GM19193 (cell line): ENCODE measurements at regions not wholly inside any gene's neighbourhood (a gene's known extent, or its start where the extent isn't known, plus 50 kb on each side); places are given as distances from the start of the nearest gene placed in this dataset.

ENCODE experiments used
- POLR2A ChIP-seq: IDR thresholded peaks from 4 replicates; pipeline ENCODE4 v1.6.1; 2011; ENCODE audit not compliant: insufficient read depth, insufficient read length; ENCODE audit errors: extremely low read depth

- TF ChIP-seq POLR2A, result no peak
These were observed 678.0 kb upstream of the ZEB2 start for GRCh38 chr2:145197944-145198343.

GRCh38 chr2:145194673-145195072 is 674.8 kb upstream of the ZEB2 start:
- no peak for TF ChIP-seq POLR2A

- no peak for TF ChIP-seq POLR2A
These were observed 670.2 kb upstream of the ZEB2 start for GRCh38 chr2:145190031-145190703.

- TF ChIP-seq POLR2A, result no peak
These were observed 666.4 kb upstream of the ZEB2 start for GRCh38 chr2:145186303-145186702.

GRCh38 chr2:145185696-145186095 is 665.8 kb upstream of the ZEB2 start:
- no peak for TF ChIP-seq POLR2A

- TF ChIP-seq POLR2A, result no peak
These were observed 665.1 kb upstream of the ZEB2 start for GRCh38 chr2:145184741-145185651.

- TF ChIP-seq POLR2A, result no peak
These were observed 649.4 kb upstream of the ZEB2 start for GRCh38 chr2:145169285-145169684.

- TF ChIP-seq POLR2A, result no peak
These were observed 648.2 kb upstream of the ZEB2 start for GRCh38 chr2:145168091-145168490.

GRCh38 chr2:145166731-145167302 is 646.9 kb upstream of the ZEB2 start:
- TF ChIP-seq POLR2A, result no peak

- TF ChIP-seq POLR2A, result no peak
These were observed 641.7 kb upstream of the ZEB2 start for GRCh38 chr2:145161656-145162055.

- TF ChIP-seq POLR2A, result no peak
These were observed 640.9 kb upstream of the ZEB2 start for GRCh38 chr2:145160855-145161254.

GRCh38 chr2:145159676-145160075 is 639.8 kb upstream of the ZEB2 start:
- no peak for TF ChIP-seq POLR2A

- TF ChIP-seq POLR2A, result no peak
These were observed 638.0 kb upstream of the ZEB2 start for GRCh38 chr2:145157741-145158591.

GRCh38 chr2:145157036-145157675 is 637.2 kb upstream of the ZEB2 start:
- no peak for TF ChIP-seq POLR2A
